Aorta (tissue), 5 donors: ENCODE measurements at regions not wholly inside any gene's neighbourhood (a gene's known extent, or its start where the extent isn't known, plus 50 kb on each side); places are given as distances from the start of the nearest gene placed in this dataset.

ENCODE experiments used
- ATAC-seq: fragments of 200-7000 bp; cut with Tn5 transposase; one replicate; pipeline ENCODE4 v1.9.1; 2022; ENCODE audit warnings: moderate library complexity; ENCODE audit not compliant: low FRiP score
- DNase-seq, 2 donors: peaks; one replicate each; pipeline ENCODE4 v3.0.0-alpha.2; 2020
- H3K27ac ChIP-seq, 2 donors: one replicate each; pipeline ENCODE4 v1.5.1; 2013; ENCODE audit warnings: low read length in 2 of 2, mild to moderate bottlenecking in 2 of 2, moderate library complexity in 2 of 2, control low read depth in 1 of 2, inconsistent platforms in 1 of 2, low read depth in 1 of 2
- H3K27me3 ChIP-seq, 2 donors: one replicate each; pipeline ENCODE4 v1.6.1; 2013; ENCODE audit warnings: control low read depth in 1 of 2, low read length in 1 of 2, mild to moderate bottlenecking in 1 of 2, moderate library complexity in 1 of 2; ENCODE audit not compliant: insufficient read depth in 2 of 2, control insufficient read depth in 1 of 2
- H3K36me3 ChIP-seq, 2 donors: one replicate each; pipeline ENCODE4 v1.6.1; 2013; ENCODE audit warnings: control low read depth in 1 of 2, low read length in 1 of 2, mild to moderate bottlenecking in 1 of 2; ENCODE audit not compliant: insufficient read depth in 2 of 2, control insufficient read depth in 1 of 2
- H3K4me1 ChIP-seq, 2 donors: one replicate each; pipeline ENCODE4 v1.6.1; 2013; ENCODE audit warnings: low read length in 2 of 2, control low read depth in 1 of 2, mild to moderate bottlenecking in 1 of 2, moderate library complexity in 1 of 2; ENCODE audit not compliant: insufficient read depth in 2 of 2, control insufficient read depth in 1 of 2
- H3K4me3 ChIP-seq, 2 donors: one replicate each; pipeline ENCODE4 v1.5.1; 2013; ENCODE audit warnings: low read length in 2 of 2, control low read depth in 1 of 2, mild to moderate bottlenecking in 1 of 2
- H3K9me3 ChIP-seq: one replicate; pipeline ENCODE4 v1.6.1; 2013; ENCODE audit warnings: mild to moderate bottlenecking, low read length; ENCODE audit not compliant: control insufficient read depth
- WGBS, 2 donors: extraction: QIAGEN DNeasy Blood & Tissue Kit; methylation state at CpG; one replicate each; pipeline ENCODE4 v1.1.7; 2013; 5-methylcytosine and 5-hydroxymethylcytosine counted together
- intact Hi-C, 2 donors: fragments of 100-400 bp; cut with DNase I; formaldehyde crosslinking; loops; one replicate each; pipeline versions ENCODE4 v1.14.2 to v1.15.0; 2022
- donor health status: healthy with polysubstance abuse.
- donor health status: Bipolar disorder and iron deficiency.
- donor health status: DM: no; HTN: no; CAD: no.
- donor health status: DM: no; HTN: no; CAD: no.
- donor health status: DM: yes; HTN: yes; CAD: no.

- Histone ChIP-seq H3K4me1 (no peaks in the 10 kb centered on the region), H3K4me3 (no peak overlapping the region), H3K27me3 (no peaks in the 10 kb centered on the region), H3K9me3 (no peaks in the 10 kb centered on the region), H3K36me3 (no peaks in the 10 kb centered on the region), H3K27ac (no peak overlapping the region)
- intact Hi-C loops: no loop called here
- no peak for DNase-seq
- ATAC-seq: no peak
- WGBS, 2 donors: 71 to 87% methylated on average over 2 of the region's 2 CpGs
Measured at GRCh38 chrX:122878269-122878668, 305.8 kb upstream of the GRIA3 start.

- H3K4me3 ChIP-seq: no peak overlapping the region
- ATAC-seq (no peak), DNase-seq (no peak)
- no peak overlapping the region for H3K27ac ChIP-seq
- no peaks in the 10 kb centered on the region for H3K4me1 ChIP-seq
- H3K9me3 ChIP-seq: no peaks in the 10 kb centered on the region
- H3K36me3 ChIP-seq: no peaks in the 10 kb centered on the region
- H3K27me3 ChIP-seq: no peaks in the 10 kb centered on the region
- WGBS, 2 donors: 65 to 88% methylated on average over 3 of the region's 3 CpGs
- intact Hi-C loops: no loop called here
Measured at GRCh38 chrX:122880952-122881351, 303.1 kb upstream of the GRIA3 start.

GRCh38 chrX:122890729-122891128 is 293.3 kb upstream of the GRIA3 start:
- no peak for ATAC-seq

GRCh38 chrX:122906726-122907125 is 277.4 kb upstream of the GRIA3 start:
- Histone ChIP-seq H3K27me3 (no peaks in the 10 kb centered on the region), H3K9me3 (no peaks in the 10 kb centered on the region), H3K4me3 (no peak overlapping the region), H3K4me1 (no peaks in the 10 kb centered on the region), H3K27ac (no peak overlapping the region), H3K36me3 (no peaks in the 10 kb centered on the region)
- no peak for DNase-seq
- ATAC-seq: peak; percentile 19
- 82 to 92% methylated on average over 7 of the region's 7 CpGs for whole genome bisulfite sequencing, 2 donors
- intact Hi-C loops: no loop called here

More at GRCh38 chrX:122890729-122891128, 293.3 kb upstream of the GRIA3 start:
- Histone ChIP-seq H3K9me3 (no peaks in the 10 kb centered on the region), H3K36me3 (no peaks in the 10 kb centered on the region), H3K27me3 (no peaks in the 10 kb centered on the region), H3K4me3 (no peak overlapping the region), H3K27ac (no peak overlapping the region), H3K4me1 (no peaks in the 10 kb centered on the region)
- no peak for DNase-seq
- intact Hi-C loops: no loop called here

GRCh38 chrX:122907375-122907774 is 276.7 kb upstream of the GRIA3 start:
- intact Hi-C loops: no loop called here
- WGBS, 2 donors: 54 to 82% methylated on average over 1 of the region's 1 CpG
- DNase-seq: no peak

GRCh38 chrX:122910697-122911096 is 273.4 kb upstream of the GRIA3 start:
- 23 to 57% methylated on average over 2 of the region's 2 CpGs for WGBS, 2 donors
- no peaks in the 10 kb centered on the region for H3K27me3 ChIP-seq
- ATAC-seq (no peak), DNase-seq (no peak)
- H3K27ac ChIP-seq: no peak overlapping the region
- intact Hi-C loops: no loop called here
- no peaks in the 10 kb centered on the region for H3K4me1 ChIP-seq
- H3K36me3 ChIP-seq: no peaks in the 10 kb centered on the region
- H3K4me3 ChIP-seq: no peak overlapping the region
- H3K9me3 ChIP-seq: no peaks in the 10 kb centered on the region

More at GRCh38 chrX:122907375-122907774, 276.7 kb upstream of the GRIA3 start:
- no peak overlapping the region for H3K27ac ChIP-seq
- no peak overlapping the region for H3K4me3 ChIP-seq
- H3K27me3 ChIP-seq: no peaks in the 10 kb centered on the region
- no peaks in the 10 kb centered on the region for H3K36me3 ChIP-seq
- no peaks in the 10 kb centered on the region for H3K4me1 ChIP-seq
- H3K9me3 ChIP-seq: no peaks in the 10 kb centered on the region
- no peak for ATAC-seq

GRCh38 chrX:122913134-122913533 is 270.9 kb upstream of the GRIA3 start:
- 85 to 89% methylated on average over 1 of the region's 1 CpG for WGBS, 2 donors
- DNase-seq: no peak
- Histone ChIP-seq H3K4me3 (no peak overlapping the region), H3K27ac (no peak overlapping the region), H3K9me3 (no peaks in the 10 kb centered on the region), H3K27me3 (no peaks in the 10 kb centered on the region), H3K36me3 (no peaks in the 10 kb centered on the region), H3K4me1 (no peaks in the 10 kb centered on the region)
- ATAC-seq: no peak
- intact Hi-C loops: no loop called here

GRCh38 chrX:122913764-122914163 is 270.3 kb upstream of the GRIA3 start:
- H3K9me3 ChIP-seq: no peaks in the 10 kb centered on the region
- intact Hi-C loops: no loop called here
- H3K27me3 ChIP-seq: no peaks in the 10 kb centered on the region
- H3K4me1 ChIP-seq: no peaks in the 10 kb centered on the region
- H3K4me3 ChIP-seq: no peak overlapping the region
- H3K36me3 ChIP-seq: no peaks in the 10 kb centered on the region
- no peak for DNase-seq
- no peak for ATAC-seq
- WGBS, 2 donors: 67 to 96% methylated on average over 1 of the region's 1 CpG
- H3K27ac ChIP-seq: no peak overlapping the region

- H3K36me3 ChIP-seq: no peaks in the 10 kb centered on the region
- 86 to 99% methylated on average over 5 of the region's 5 CpGs for WGBS, 2 donors
- intact Hi-C loops: no loop called here
- no peaks in the 10 kb centered on the region for H3K4me1 ChIP-seq
- no peaks in the 10 kb centered on the region for H3K9me3 ChIP-seq
- ATAC-seq (no peak), DNase-seq (no peak)
- H3K27ac ChIP-seq: no peak overlapping the region
- H3K4me3 ChIP-seq: no peak overlapping the region
- H3K27me3 ChIP-seq: no peaks in the 10 kb centered on the region
Measured at GRCh38 chrX:122914256-122914655, 269.8 kb upstream of the GRIA3 start.
